NT2/D1 (cell line): ENCODE measurements at regions not wholly inside any gene's neighbourhood (a gene's known extent, or its start where the extent isn't known, plus 50 kb on each side); places are given as distances from the start of the nearest gene placed in this dataset.

ENCODE experiments used
- SUZ12 ChIP-seq: IDR thresholded peaks from 2 replicates; pipeline ENCODE4 v1.6.1; 2011; ENCODE audit not compliant: insufficient read length, insufficient read depth; ENCODE audit errors: extremely low read depth
- YY1 ChIP-seq: IDR thresholded peaks from 2 replicates; pipeline ENCODE4 v1.6.1; 2011; ENCODE audit not compliant: insufficient read length, insufficient read depth
- ZNF274 ChIP-seq: IDR thresholded peaks from 2 replicates; pipeline ENCODE4 v1.6.1; 2011; ENCODE audit warnings: mild to moderate bottlenecking, low read depth, low read length

DNA sequence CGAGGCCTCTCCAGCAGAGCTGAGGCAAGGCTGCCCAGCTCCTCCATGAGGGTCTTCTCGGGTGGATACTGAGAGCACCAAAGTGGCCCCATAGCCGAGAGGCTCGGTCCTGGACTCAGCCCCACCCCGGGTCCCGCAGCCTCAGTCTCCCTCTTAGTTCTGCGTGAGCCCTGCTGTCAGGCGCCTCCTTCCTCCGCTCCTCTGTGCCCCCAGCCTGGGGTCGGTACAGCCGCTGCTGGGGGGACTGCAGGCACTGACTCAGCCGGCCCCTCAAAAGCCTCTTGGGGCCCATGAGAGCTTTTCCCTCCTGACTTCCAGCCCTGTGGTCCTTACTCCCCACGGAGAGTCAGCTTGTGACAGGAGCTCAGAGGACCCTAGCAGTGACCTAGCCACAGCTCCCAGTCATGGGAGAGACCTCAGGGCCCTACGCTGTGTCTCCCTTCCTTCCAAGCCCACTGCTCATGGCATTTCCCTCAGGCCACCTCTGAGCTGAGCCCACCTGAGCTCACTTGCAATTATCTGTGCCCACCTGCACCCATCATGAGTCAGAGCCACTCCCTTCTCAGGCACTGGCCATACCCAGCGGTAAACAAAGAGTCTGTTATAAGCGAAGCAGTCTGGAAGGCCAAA, 295.0 kb upstream of the RTL1 start:
- TF ChIP-seq YY1 (no peak), ZNF274 (no peak), SUZ12 (no peak)
